Esophagus muscularis mucosa (tissue), 4 donors: ENCODE measurements at regions not wholly inside any gene's neighbourhood (a gene's known extent, or its start where the extent isn't known, plus 50 kb on each side); places are given as distances from the start of the nearest gene placed in this dataset.

Source experiments
- DNase-seq: peaks from one replicate; pipeline ENCODE4 v3.0.0-alpha.2; 2017; ENCODE audit errors: extremely low spot score
- H3K27ac ChIP-seq, 4 donors: fragments of 200-600 bp; sonication (generic); replicated peaks in 1 of 4; 1 replicate in 3 of 4; 2 replicates in 1 of 4; pipeline ENCODE4 v1.5.1; 2016 to 2019; ENCODE audit warnings: mild to moderate bottlenecking in 1 of 4
- H3K27me3 ChIP-seq, 4 donors: fragments of 200-600 bp; sonication (generic); one replicate each; pipeline versions ENCODE4 v1.5.1 to v1.6.0; 2016 to 2019
- H3K36me3 ChIP-seq, 4 donors: fragments of 200-600 bp; sonication (generic); one replicate each; pipeline ENCODE4 v1.5.1; 2016 to 2019
- H3K4me1 ChIP-seq, 4 donors: fragments of 200-600 bp; sonication (generic); one replicate each; pipeline ENCODE4 v1.5.1; 2016 to 2019
- H3K4me3 ChIP-seq, 4 donors: fragments of 200-600 bp; sonication (generic); 1 replicate in 2 of 4; 2 replicates in 2 of 4; pipeline ENCODE4 v1.5.1; 2016 to 2019; ENCODE audit warnings: mild to moderate bottlenecking in 4 of 4, moderate library complexity in 1 of 4
- H3K9me3 ChIP-seq, 4 donors: fragments of 200-600 bp; sonication (generic); 1 replicate in 3 of 4; 2 replicates in 1 of 4; pipeline ENCODE4 v1.5.1; 2016 to 2019
- CTCF ChIP-seq, 3 experiments: fragments of 200-600 bp in 2 of 3; fragments of 450-650 bp in 1 of 3; sonication (generic) in 2 of 3; IDR thresholded peaks; one replicate each; pipeline ENCODE4 v1.5.1; 2017 to 2019; ENCODE audit warnings: antibody characterized with exemption in 3 of 3, mild to moderate bottlenecking in 2 of 3, moderate library complexity in 1 of 3
- EP300 ChIP-seq: sonication (generic); formaldehyde crosslinking; IDR thresholded peaks from one replicate; pipeline ENCODE4 v1.6.1; 2017; ENCODE audit warnings: antibody characterized with exemption
- POLR2A ChIP-seq: fragments of 450-650 bp; IDR thresholded peaks from one replicate; pipeline ENCODE4 v1.6.1; 2017; ENCODE audit warnings: antibody characterized with exemption, moderate library complexity, mild to moderate bottlenecking, low read depth
- POLR2AphosphoS5 ChIP-seq, 2 donors: sonication (generic); formaldehyde crosslinking; IDR thresholded peaks; one replicate each; pipeline ENCODE4 v1.6.1; 2017; ENCODE audit warnings: antibody characterized with exemption in 2 of 2
- WGBS: methylation state at CpG from one replicate; pipeline ENCODE4 v1.1.5; 2018; 5-methylcytosine and 5-hydroxymethylcytosine counted together
- intact Hi-C: fragments of 100-400 bp; cut with DNase I; formaldehyde crosslinking; loops from one replicate; pipeline ENCODE4 v1.15.1; 2023

GRCh38 chr3:14277557-14277956, 98.9 kb downstream of the LSM3 start:
- no peak for DNase-seq
- intact Hi-C loops, result no loop called here
- 93% methylated on average over 4 of the region's 5 CpGs for WGBS
- TF ChIP-seq EP300, result no peak
- no peak for TF ChIP-seq POLR2AphosphoS5 (IDR thresholded peaks at IDR 0.05)
- TF ChIP-seq POLR2A, result no peak
- no peak overlapping the region for H3K4me3 ChIP-seq
- H3K27ac ChIP-seq, result no peak overlapping the region
- H3K36me3 ChIP-seq, result no peaks in the 10 kb centered on the region
- H3K27me3 ChIP-seq, result peaks cover 0 to 22% (median 0%) of the 10 kb centered on the region in 4 donors
- H3K4me1 ChIP-seq, result no peaks in the 10 kb centered on the region
- H3K9me3 ChIP-seq, result no peaks in the 10 kb centered on the region

GRCh38 chr3:14278265-14278798, 99.7 kb downstream of the LSM3 start:
- TF ChIP-seq EP300 (no peak), POLR2AphosphoS5 (IDR thresholded peaks at IDR 0.05) (no peak), CTCF (IDR thresholded peaks at IDR 0.05) (no peak), POLR2A (no peak)
- no peaks in the 10 kb centered on the region for H3K4me1 ChIP-seq
- no peak overlapping the region for H3K27ac ChIP-seq
- H3K9me3 ChIP-seq, result no peaks in the 10 kb centered on the region
- peaks cover 0 to 25% (median 0%) of the 10 kb centered on the region in 4 donors for H3K27me3 ChIP-seq
- 78% methylated on average over 7 of the region's 7 CpGs for WGBS
- intact Hi-C loops, result no loop called here
- DNase-seq, result no peak
- no peak overlapping the region for H3K4me3 ChIP-seq
- H3K36me3 ChIP-seq, result no peaks in the 10 kb centered on the region

- no peak for DNase-seq
- TF ChIP-seq EP300, result no peak
- no peak for TF ChIP-seq POLR2A
- no peak for TF ChIP-seq CTCF (IDR thresholded peaks at IDR 0.05)
- no peak for TF ChIP-seq POLR2AphosphoS5 (IDR thresholded peaks at IDR 0.05)
- H3K36me3 ChIP-seq, result no peaks in the 10 kb centered on the region
- no peaks in the 10 kb centered on the region for H3K9me3 ChIP-seq
- no peak overlapping the region for H3K4me3 ChIP-seq
- intact Hi-C loops, result no loop called here
- no peak overlapping the region for H3K27ac ChIP-seq
- no peaks in the 10 kb centered on the region for H3K4me1 ChIP-seq
- peaks cover 0 to 29% (median 0%) of the 10 kb centered on the region in 4 donors for H3K27me3 ChIP-seq
- 61% methylated on average over 12 of the region's 13 CpGs for WGBS
Measured at GRCh38 chr3:14278799-14279625, 100.4 kb downstream of the LSM3 start.

- Histone ChIP-seq H3K36me3 (no peaks in the 10 kb centered on the region), H3K4me1 (no peaks in the 10 kb centered on the region), H3K27me3 (peaks cover 0 to 28% (median 0%) of the 10 kb centered on the region in 4 donors), H3K27ac (no peak overlapping the region), H3K9me3 (no peaks in the 10 kb centered on the region), H3K4me3 (no peak overlapping the region)
- intact Hi-C loops, result no loop called here
- TF ChIP-seq EP300 (no peak), POLR2AphosphoS5 (IDR thresholded peaks at IDR 0.05) (no peak), POLR2A (no peak), CTCF (IDR thresholded peaks at IDR 0.05) (no peak)
- 85% methylated on average over 9 of the region's 11 CpGs for WGBS
- DNase-seq, result no peak
Measured at GRCh38 chr3:14279626-14280061, 101.0 kb downstream of the LSM3 start.

- H3K4me3 ChIP-seq, result no peak overlapping the region
- no peaks in the 10 kb centered on the region for H3K9me3 ChIP-seq
- H3K27ac ChIP-seq, result no peak overlapping the region
- no peaks in the 10 kb centered on the region for H3K4me1 ChIP-seq
- TF ChIP-seq CTCF (IDR thresholded peaks at IDR 0.05) (no peak), POLR2A (no peak), EP300 (no peak), POLR2AphosphoS5 (IDR thresholded peaks at IDR 0.05) (no peak)
- peaks cover 0 to 21% (median 0%) of the 10 kb centered on the region in 4 donors for H3K27me3 ChIP-seq
- H3K36me3 ChIP-seq, result no peaks in the 10 kb centered on the region
- DNase-seq, result no peak
- 69% methylated on average over 2 of the region's 2 CpGs for WGBS
- intact Hi-C loops, result no loop called here
Measured at GRCh38 chr3:14280326-14280725, 101.7 kb downstream of the LSM3 start.
